ENCODE measurements at regions not wholly inside any gene's neighbourhood (a gene's known extent, or its start where the extent isn't known, plus 50 kb on each side); places are given as distances from the start of the nearest gene placed in this dataset.
"Not testable (repeated sequence)": the region's sequence is repeated elsewhere in the genome, so short reads cannot be mapped to it uniquely, and the experiment has no call there.

- DNase-seq (ENCODE audit: low read depth in 1 of 2, low spot score in 1 of 2): not testable (repeated sequence)
Observed at GRCh38 chr3:198147213-198147612, 187.2 kb downstream of the LMLN start.

GRCh38 chr3:198147993-198148392 lies 188.0 kb downstream of the LMLN start:
- DNase-seq (ENCODE audit: low read depth in 1 of 2, low spot score in 1 of 2): not testable (repeated sequence)

- DNase-seq (ENCODE audit: low read depth in 1 of 2, low spot score in 1 of 2): not testable (repeated sequence)
Observed at GRCh38 chr3:198149904-198150303, 189.9 kb downstream of the LMLN start.

- not testable (repeated sequence) for DNase-seq (ENCODE audit: low read depth in 1 of 2, low spot score in 1 of 2)
Observed at GRCh38 chr3:198151867-198152266, 191.8 kb downstream of the LMLN start.

GRCh38 chr3:198155771-198156170 lies 195.8 kb downstream of the LMLN start:
- DNase-seq (ENCODE audit: low read depth in 1 of 2, low spot score in 1 of 2): not testable (repeated sequence)

- DNase-seq (ENCODE audit: low read depth in 1 of 2, low spot score in 1 of 2): not testable (repeated sequence)
Observed at GRCh38 chr3:198157231-198157868, 197.3 kb downstream of the LMLN start.

GRCh38 chr3:198158007-198158406 lies 198.0 kb downstream of the LMLN start:
- DNase-seq (ENCODE audit: low read depth in 1 of 2, low spot score in 1 of 2): not testable (repeated sequence)

- DNase-seq (ENCODE audit: low read depth in 1 of 2, low spot score in 1 of 2): peak; percentile 27 to 53
Observed at GRCh38 chr3:198167339-198168039, 207.5 kb downstream of the LMLN start.

- DNase-seq (ENCODE audit: low read depth in 1 of 2, low spot score in 1 of 2): not testable (repeated sequence)
Observed at GRCh38 chr3:198170781-198171180, 210.8 kb downstream of the LMLN start.

- DNase-seq (ENCODE audit: low read depth in 1 of 2, low spot score in 1 of 2): not testable (repeated sequence)
Observed at GRCh38 chr3:198173080-198173479, 213.1 kb downstream of the LMLN start.

GRCh38 chr3:198173929-198174574 lies 214.0 kb downstream of the LMLN start:
- not testable (repeated sequence) for DNase-seq (ENCODE audit: low read depth in 1 of 2, low spot score in 1 of 2)
